GM12878 (cell line): ENCODE measurements at regions not wholly inside any gene's neighbourhood (a gene's known extent, or its start where the extent isn't known, plus 50 kb on each side); places are given as distances from the start of the nearest gene placed in this dataset.

Experiments
- ATAC-seq: fragments of 200-7000 bp; cut with Tn5 transposase; 3 replicates; pipeline ENCODE4 v1.9.1; 2020; ENCODE audit warnings: mild to moderate bottlenecking, moderate library complexity
- BruUV-seq: library from RNA; stranded (reverse); fragments of 400-500 nt; replicated peaks from 2 replicates; lab custom pipeline; 2021; lab: Mats Ljungman, UMichigan
- CTCF ChIA-PET: fragments of 300-600 bp; sonication (Branson Sonifier 250); formaldehyde crosslinking; extraction: SDS; loops from one replicate; lab custom pipeline; 2021; ENCODE audit warnings: inconsistent platforms; lab: Yijun Ruan, JAX
- POLR2A ChIA-PET: fragments of 350-600 bp; formaldehyde crosslinking; extraction: SDS; loops from one replicate; lab custom pipeline; 2021; ENCODE audit warnings: inconsistent platforms; lab: Charles Lee
- RAD21 ChIA-PET: fragments of 300-600 bp; sonication (Branson Sonifier 250); formaldehyde crosslinking; loops from one replicate; lab custom pipeline; 2023; ENCODE audit warnings: antibody characterized with exemption; ENCODE audit not compliant: unreplicated experiment; lab: Charles Lee
- SMC1A ChIA-PET: fragments of 300-600 bp; sonication (Branson Sonifier 250); formaldehyde crosslinking; loops from one replicate; lab custom pipeline; 2023; ENCODE audit not compliant: unreplicated experiment, uncharacterized antibody; lab: Charles Lee
- DNase-seq: peaks from one replicate; pipeline ENCODE4 v3.0.0-alpha.2; 2011; ENCODE audit warnings: low read depth, low spot score
- FAIRE-seq: peaks from 3 replicates; lab custom pipeline; 2011; peaks lifted over from hg19 to GRCh38; lab: Jason Lieb, UNC
- H2AFZ ChIP-seq: 2 replicates; pipeline ENCODE4 v1.6.0; 2011; ENCODE audit warnings: low read depth, low read length, control low read depth; ENCODE audit not compliant: control insufficient read depth
- H3K27ac ChIP-seq: 2 replicates; pipeline ENCODE4 v1.5.1; 2011; ENCODE audit warnings: control low read depth; ENCODE audit not compliant: control insufficient read depth, insufficient read depth
- H3K27me3 ChIP-seq, 2 experiments: replicated peaks in 1 of 2; 2 replicates each; pipeline versions ENCODE4 v1.6.0 to v1.6.1; 2011; ENCODE audit warnings: low read length in 1 of 2; ENCODE audit not compliant: control insufficient read depth in 2 of 2, insufficient read depth in 2 of 2
- H3K36me3 ChIP-seq, 2 experiments: 2 replicates each; pipeline ENCODE4 v1.5.1; 2011; ENCODE audit warnings: low read length in 1 of 2; ENCODE audit not compliant: control insufficient read depth in 2 of 2, insufficient read depth in 2 of 2
- H3K4me1 ChIP-seq: 2 replicates; pipeline ENCODE4 v1.6.1; 2011; ENCODE audit warnings: mild to moderate bottlenecking, low read length, moderate library complexity, mixed read lengths; ENCODE audit not compliant: control insufficient read depth, insufficient read depth
- H3K4me2 ChIP-seq: 2 replicates; pipeline ENCODE4 v1.6.0; 2011; ENCODE audit warnings: control low read depth; ENCODE audit not compliant: control insufficient read depth, insufficient read depth
- H3K4me3 ChIP-seq: fragments of 200-600 bp; sonication (generic); 2 replicates; pipeline ENCODE4 v1.5.1; 2016
- H3K79me2 ChIP-seq: 2 replicates; pipeline ENCODE4 v1.6.0; 2011; ENCODE audit warnings: low read length; ENCODE audit not compliant: control insufficient read depth, insufficient read depth
- H3K9ac ChIP-seq: 2 replicates; pipeline ENCODE4 v1.8.0; 2011; ENCODE audit warnings: low read length, control low read depth, mixed read lengths; ENCODE audit not compliant: control insufficient read depth, insufficient read depth
- H3K9me3 ChIP-seq: replicated peaks from 3 replicates; pipeline ENCODE4 v1.5.1; 2011; ENCODE audit warnings: mild to moderate bottlenecking, low read length; ENCODE audit not compliant: control insufficient read depth, insufficient read depth
- H4K20me1 ChIP-seq: 2 replicates; pipeline ENCODE4 v1.6.0; 2011; ENCODE audit not compliant: control insufficient read depth, insufficient read depth
- ASH2L ChIP-seq: fragments of 300-600, 200-600 bp; sonication (generic); IDR thresholded peaks from 2 replicates; pipeline ENCODE4 v1.6.1; 2017; ENCODE audit warnings: low read depth, mild to moderate bottlenecking, borderline replicate concordance
- BMI1 ChIP-seq: fragments of 450-650 bp; IDR thresholded peaks from 2 replicates; pipeline ENCODE4 v1.6.1; 2016; ENCODE audit warnings: mild to moderate bottlenecking, moderate library complexity, borderline replicate concordance
- ESRRA ChIP-seq: IDR thresholded peaks from 2 replicates; pipeline ENCODE4 v1.6.1; 2012; ENCODE audit warnings: mild to moderate bottlenecking, low read length, improper control_type of control experiment
- ETV6 ChIP-seq, 2 experiments: fragments of 450-650 bp in 1 of 2; IDR thresholded peaks in 1 of 2; conservative IDR thresholded peaks in 1 of 2; 2 replicates each; pipeline ENCODE4 v1.6.1; 2014; ENCODE audit warnings: antibody characterized with exemption in 1 of 2, borderline replicate concordance in 1 of 2, low read depth in 1 of 2, mild to moderate bottlenecking in 1 of 2, moderate library complexity in 1 of 2
- HDAC2 ChIP-seq: fragments of 200-600 bp; sonication (generic); IDR thresholded peaks from 2 replicates; pipeline ENCODE4 v1.6.1; 2017
- HDAC6 ChIP-seq: fragments of 200-600 bp; sonication (generic); IDR thresholded peaks from one replicate; pipeline ENCODE4 v1.8.0; 2017; ENCODE audit warnings: antibody characterized with exemption; ENCODE audit not compliant: unreplicated experiment
- MXI1 ChIP-seq: fragments of 150-350 bp; IDR thresholded peaks from 2 replicates; pipeline ENCODE4 v1.6.1; 2011; ENCODE audit warnings: low read depth, mild to moderate bottlenecking, inconsistent platforms, low read length, improper control_type of control experiment
- NFYB ChIP-seq: IDR thresholded peaks from 2 replicates; pipeline ENCODE4 v1.6.1; 2011; ENCODE audit warnings: low read depth, mild to moderate bottlenecking, low read length, improper control_type of control experiment, moderate library complexity; ENCODE audit not compliant: insufficient read depth
- PML ChIP-seq: IDR thresholded peaks from 2 replicates; pipeline ENCODE4 v1.6.1; 2012; ENCODE audit warnings: low read length, inconsistent platforms
- RFX5 ChIP-seq: IDR thresholded peaks from 2 replicates; pipeline ENCODE4 v1.6.1; 2011; ENCODE audit warnings: low read depth, low read length, improper control_type of control experiment
- RUNX3 ChIP-seq: IDR thresholded peaks from 2 replicates; pipeline ENCODE4 v1.6.1; 2012; ENCODE audit warnings: low read length, inconsistent platforms
- SMARCA5 ChIP-seq: fragments of 450-650 bp; IDR thresholded peaks from 2 replicates; pipeline ENCODE4 v1.6.1; 2017; ENCODE audit warnings: mild to moderate bottlenecking
- WRNIP1 ChIP-seq: IDR thresholded peaks from 2 replicates; pipeline ENCODE4 v1.6.1; 2011; ENCODE audit warnings: low read depth, low read length, improper control_type of control experiment, borderline replicate concordance
- ZBED1 ChIP-seq: IDR thresholded peaks from 2 replicates; pipeline ENCODE4 v1.6.1; 2016; ENCODE audit warnings: borderline replicate concordance
- WGBS: methylation state at CpG from one replicate; pipeline ENCODE4 v1.1.6; 2016; ENCODE audit warnings: low lambda C conversion rate; ENCODE audit not compliant: insufficient replicate concordance, insufficient coverage; ENCODE audit errors: missing lambda C conversion rate; 5-methylcytosine and 5-hydroxymethylcytosine counted together
- in situ Hi-C: fragments of 300-500 bp; cut with MboI; formaldehyde crosslinking; loops from 9 replicates; pipeline ENCODE4 v1.14.3; 2018; ENCODE audit warnings: mixed read lengths
- intact Hi-C: fragments of 100-400 bp; cut with micrococcal nuclease; formaldehyde crosslinking; loops from one replicate; pipeline ENCODE4 v1.14.2; 2022; ENCODE audit not compliant: unreplicated experiment
- TF ChIP-seq, protein P1 (sequence below): IDR thresholded peaks from 2 replicates; pipeline ENCODE4 v1.6.1; 2011; ENCODE audit warnings: mild to moderate bottlenecking, low read depth, low read length, moderate library complexity; ENCODE audit not compliant: insufficient replicate concordance
- TF ChIP-seq, protein P2 (sequence below): fragments of 450-650 bp; IDR thresholded peaks from 2 replicates; pipeline ENCODE4 v1.6.1; 2014; ENCODE audit warnings: mild to moderate bottlenecking
- TF ChIP-seq, protein P3 (sequence below): fragments of 450-650 bp; formaldehyde crosslinking; IDR thresholded peaks from 2 replicates; pipeline ENCODE4 v1.4.0; 2020; ENCODE audit warnings: mild to moderate bottlenecking, moderate library complexity

DNA sequence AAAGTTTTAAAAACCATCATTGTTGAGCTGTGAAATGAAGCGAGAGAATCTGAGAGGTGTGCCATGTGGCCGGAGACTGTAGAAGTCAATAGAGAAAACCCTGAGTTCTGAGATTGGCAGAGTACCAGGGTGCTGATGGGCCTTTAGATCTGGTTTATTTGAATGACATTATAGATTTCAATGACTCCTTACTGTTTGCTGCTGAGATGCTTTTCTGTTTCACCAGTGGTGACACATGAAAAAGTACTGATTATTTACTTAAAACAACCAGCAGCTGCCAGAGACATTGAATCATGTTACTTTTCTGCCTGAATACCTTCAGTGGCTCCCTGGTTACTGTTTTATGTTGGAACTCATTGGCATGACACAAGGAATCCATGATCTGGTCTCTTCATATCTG, 602.7 kb upstream of the ZNF804A start (continued):
- TF ChIP-seq, protein P1, sequence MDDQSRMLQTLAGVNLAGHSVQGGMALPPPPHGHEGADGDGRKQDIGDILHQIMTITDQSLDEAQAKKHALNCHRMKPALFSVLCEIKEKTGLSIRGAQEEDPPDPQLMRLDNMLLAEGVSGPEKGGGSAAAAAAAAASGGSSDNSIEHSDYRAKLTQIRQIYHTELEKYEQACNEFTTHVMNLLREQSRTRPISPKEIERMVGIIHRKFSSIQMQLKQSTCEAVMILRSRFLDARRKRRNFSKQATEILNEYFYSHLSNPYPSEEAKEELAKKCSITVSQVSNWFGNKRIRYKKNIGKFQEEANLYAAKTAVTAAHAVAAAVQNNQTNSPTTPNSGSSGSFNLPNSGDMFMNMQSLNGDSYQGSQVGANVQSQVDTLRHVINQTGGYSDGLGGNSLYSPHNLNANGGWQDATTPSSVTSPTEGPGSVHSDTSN, result no peak
- TF ChIP-seq PML (no peak), ESRRA (no peak), ETV6 (conservative IDR thresholded peaks at IDR 0.05 in 1 of 2, IDR thresholded peaks at IDR 0.05 in 1 of 2; ENCODE audit: borderline replicate concordance in 1 of 2, low read depth in 1 of 2) (no peak), NFYB (no peak), WRNIP1 (no peak), HDAC6 (no peak), MXI1 (no peak), RFX5 (no peak)

DNA sequence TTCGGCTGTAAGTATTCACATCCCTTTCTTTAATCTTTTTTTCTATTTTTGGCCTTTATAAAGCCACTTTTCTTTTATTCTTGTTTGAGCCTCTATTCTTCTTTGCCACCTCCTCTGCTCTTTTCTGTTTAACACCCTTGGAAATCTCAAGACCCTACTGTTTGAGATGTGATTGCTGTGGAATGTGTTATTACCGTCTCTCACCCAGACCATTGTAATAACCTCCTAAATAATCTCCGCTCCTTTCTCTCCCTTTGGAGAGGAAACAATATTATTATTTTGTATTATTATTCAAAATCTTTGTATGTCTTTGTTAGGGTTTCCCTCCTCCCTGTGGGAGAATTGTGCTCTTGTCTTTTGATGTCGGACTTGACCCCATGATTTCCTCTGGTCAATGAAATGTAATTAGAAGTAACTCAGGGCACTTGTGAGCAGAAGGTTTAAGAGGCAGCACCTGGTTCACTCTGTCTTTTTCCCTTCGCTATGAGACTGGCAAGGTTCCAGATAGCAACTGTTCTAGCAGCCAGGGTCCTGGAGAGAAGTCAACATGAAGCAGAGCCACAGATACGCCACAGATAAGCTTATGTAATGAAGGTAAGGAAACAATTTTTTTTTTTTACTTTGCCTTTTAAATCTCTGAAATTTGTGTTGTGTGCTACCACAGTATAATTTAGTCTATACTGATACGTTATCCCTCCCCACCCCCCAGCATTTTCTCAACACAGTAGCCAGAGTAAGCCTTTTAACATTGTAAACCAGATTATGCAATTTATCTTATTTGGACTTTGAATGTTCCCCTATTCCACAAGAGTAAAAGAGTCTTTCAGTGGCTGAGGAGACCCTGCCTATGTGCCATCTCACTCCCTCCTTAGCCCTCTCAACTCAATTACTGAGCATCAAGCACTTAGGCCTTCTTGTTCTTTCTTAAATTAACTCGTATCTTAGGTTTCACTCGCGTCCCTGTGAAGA, 601.2 kb upstream of the ZNF804A start:
- Histone ChIP-seq H3K27ac (peak overlapping the region; percentile 66), H4K20me1 (no peaks in the 10 kb centered on the region), H3K36me3 (no peaks in the 10 kb centered on the region), H3K79me2 (no peaks in the 10 kb centered on the region), H3K9me3 (no peaks in the 10 kb centered on the region; the same call in 2 of the 3 replicates), H3K4me3 (no peak overlapping the region), H2AFZ (peak overlapping the region; percentile 65), H3K4me2 (peak overlapping the region; percentile 55; the same call in 1 of the 2 replicates), H3K9ac (no peak overlapping the region), H3K27me3 (no peaks in the 10 kb centered on the region), H3K4me1 (peaks cover 40% of the 10 kb centered on the region)
- intact Hi-C loops, result no loop called here
- BruUV-seq, result no TSS peak
- RAD21 ChIA-PET, result no interaction called here
- 46% methylated on average over 10 of the region's 10 CpGs for WGBS
- SMC1A ChIA-PET, result no interaction called here
- in situ Hi-C loops, result no loop called here
- ATAC-seq (no peak), FAIRE-seq (peak; percentile 47), DNase-seq (no peak)
- POLR2A ChIA-PET, result no interaction called here
- CTCF ChIA-PET, result no interaction called here
- TF ChIP-seq ASH2L (no peak), BMI1 (no peak), HDAC2 (no peak), ZBED1 (no peak), RUNX3 (no peak), HDAC6 (no peak), SMARCA5 (no peak)
- TF ChIP-seq, protein P2, sequence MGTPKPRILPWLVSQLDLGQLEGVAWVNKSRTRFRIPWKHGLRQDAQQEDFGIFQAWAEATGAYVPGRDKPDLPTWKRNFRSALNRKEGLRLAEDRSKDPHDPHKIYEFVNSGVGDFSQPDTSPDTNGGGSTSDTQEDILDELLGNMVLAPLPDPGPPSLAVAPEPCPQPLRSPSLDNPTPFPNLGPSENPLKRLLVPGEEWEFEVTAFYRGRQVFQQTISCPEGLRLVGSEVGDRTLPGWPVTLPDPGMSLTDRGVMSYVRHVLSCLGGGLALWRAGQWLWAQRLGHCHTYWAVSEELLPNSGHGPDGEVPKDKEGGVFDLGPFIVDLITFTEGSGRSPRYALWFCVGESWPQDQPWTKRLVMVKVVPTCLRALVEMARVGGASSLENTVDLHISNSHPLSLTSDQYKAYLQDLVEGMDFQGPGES, result no peak
- TF ChIP-seq, protein P3, sequence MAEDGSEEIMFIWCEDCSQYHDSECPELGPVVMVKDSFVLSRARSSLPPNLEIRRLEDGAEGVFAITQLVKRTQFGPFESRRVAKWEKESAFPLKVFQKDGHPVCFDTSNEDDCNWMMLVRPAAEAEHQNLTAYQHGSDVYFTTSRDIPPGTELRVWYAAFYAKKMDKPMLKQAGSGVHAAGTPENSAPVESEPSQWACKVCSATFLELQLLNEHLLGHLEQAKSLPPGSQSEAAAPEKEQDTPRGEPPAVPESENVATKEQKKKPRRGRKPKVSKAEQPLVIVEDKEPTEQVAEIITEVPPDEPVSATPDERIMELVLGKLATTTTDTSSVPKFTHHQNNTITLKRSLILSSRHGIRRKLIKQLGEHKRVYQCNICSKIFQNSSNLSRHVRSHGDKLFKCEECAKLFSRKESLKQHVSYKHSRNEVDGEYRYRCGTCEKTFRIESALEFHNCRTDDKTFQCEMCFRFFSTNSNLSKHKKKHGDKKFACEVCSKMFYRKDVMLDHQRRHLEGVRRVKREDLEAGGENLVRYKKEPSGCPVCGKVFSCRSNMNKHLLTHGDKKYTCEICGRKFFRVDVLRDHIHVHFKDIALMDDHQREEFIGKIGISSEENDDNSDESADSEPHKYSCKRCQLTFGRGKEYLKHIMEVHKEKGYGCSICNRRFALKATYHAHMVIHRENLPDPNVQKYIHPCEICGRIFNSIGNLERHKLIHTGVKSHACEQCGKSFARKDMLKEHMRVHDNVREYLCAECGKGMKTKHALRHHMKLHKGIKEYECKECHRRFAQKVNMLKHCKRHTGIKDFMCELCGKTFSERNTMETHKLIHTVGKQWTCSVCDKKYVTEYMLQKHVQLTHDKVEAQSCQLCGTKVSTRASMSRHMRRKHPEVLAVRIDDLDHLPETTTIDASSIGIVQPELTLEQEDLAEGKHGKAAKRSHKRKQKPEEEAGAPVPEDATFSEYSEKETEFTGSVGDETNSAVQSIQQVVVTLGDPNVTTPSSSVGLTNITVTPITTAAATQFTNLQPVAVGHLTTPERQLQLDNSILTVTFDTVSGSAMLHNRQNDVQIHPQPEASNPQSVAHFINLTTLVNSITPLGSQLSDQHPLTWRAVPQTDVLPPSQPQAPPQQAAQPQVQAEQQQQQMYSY, result no peak
